HG03175 (cell line): ENCODE measurements at regions not wholly inside any gene's neighbourhood (a gene's known extent, or its start where the extent isn't known, plus 50 kb on each side); places are given as distances from the start of the nearest gene placed in this dataset.

ENCODE experiments used
- ATAC-seq: cut with Tn5 transposase; IDR thresholded peaks from one replicate; pipeline ENCODE4 v1.9.1; 2021; ENCODE audit warnings: mild to moderate bottlenecking, moderate library complexity; ENCODE audit not compliant: unreplicated experiment

DNA sequence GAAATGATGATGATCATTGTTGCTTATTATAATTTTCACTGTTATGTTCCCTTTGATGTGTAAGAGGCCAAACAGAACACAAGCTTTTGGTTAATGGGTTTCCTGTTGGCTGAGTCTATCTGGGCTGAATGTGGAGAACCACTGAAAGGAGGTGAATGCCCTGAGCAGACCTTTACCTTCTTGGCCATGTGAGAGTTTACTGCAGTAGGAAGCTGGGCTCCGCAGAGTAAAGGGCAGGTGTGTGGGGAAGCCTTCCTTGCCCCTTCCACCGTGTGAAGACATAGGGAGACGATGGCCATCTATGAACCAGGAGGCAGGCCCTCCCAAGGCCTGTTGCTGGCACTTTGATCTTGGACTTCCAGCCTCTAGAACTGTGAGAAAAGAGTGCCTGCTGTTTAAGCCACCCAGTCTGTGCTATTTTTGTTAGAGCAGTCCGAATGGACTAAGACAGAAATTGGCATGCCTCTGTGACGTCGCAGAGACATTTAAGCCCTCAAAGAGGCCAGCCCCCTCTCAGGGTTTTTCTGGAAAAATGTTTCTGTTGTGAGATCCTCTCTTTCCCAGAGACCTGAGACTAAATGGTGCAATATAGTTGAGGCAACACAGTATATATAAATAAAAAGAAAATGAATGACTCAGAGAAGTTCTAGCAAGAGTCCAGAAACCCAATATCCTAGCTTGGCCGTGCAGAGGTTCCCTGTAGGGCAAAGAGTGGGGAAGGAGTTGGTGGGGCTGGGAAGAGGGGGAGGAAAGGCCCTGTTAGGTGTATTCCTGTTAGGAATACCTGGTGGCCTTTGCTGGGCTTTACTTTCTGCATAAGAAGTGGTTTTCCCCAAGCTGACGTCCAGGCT, 121.9 kb upstream of the LGALSL start:
- ATAC-seq = no peak

- ATAC-seq = no peak
Measured at GRCh38 chr2:64336171-64336570, 117.8 kb upstream of the LGALSL start.

DNA sequence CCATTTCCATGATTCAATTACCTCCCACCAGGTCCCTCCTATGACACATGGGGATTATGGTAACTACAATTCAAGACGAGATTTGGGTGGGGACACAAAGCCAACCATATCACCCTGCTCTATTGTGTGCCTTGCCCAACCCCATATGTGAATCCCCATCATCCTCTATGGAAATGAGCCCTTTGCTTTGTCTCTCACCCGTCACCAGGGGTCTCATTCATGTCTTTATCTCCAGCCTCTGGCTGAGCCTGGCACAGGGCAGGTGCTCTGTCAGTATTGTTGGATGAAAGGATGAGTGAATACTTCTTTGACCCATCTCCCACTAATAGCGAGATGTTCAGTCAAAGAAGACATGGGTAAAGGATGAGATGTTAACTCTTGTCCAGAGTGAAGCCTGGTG, 116.6 kb upstream of the LGALSL start:
- no peak for ATAC-seq

- no peak for ATAC-seq
Measured at GRCh38 chr2:64338108-64338507, 115.9 kb upstream of the LGALSL start.

GRCh38 chr2:64338910-64339500, 115.0 kb upstream of the LGALSL start:
- no peak for ATAC-seq

GRCh38 chr2:64341461-64341860, 112.5 kb upstream of the LGALSL start:
- no peak for ATAC-seq

DNA sequence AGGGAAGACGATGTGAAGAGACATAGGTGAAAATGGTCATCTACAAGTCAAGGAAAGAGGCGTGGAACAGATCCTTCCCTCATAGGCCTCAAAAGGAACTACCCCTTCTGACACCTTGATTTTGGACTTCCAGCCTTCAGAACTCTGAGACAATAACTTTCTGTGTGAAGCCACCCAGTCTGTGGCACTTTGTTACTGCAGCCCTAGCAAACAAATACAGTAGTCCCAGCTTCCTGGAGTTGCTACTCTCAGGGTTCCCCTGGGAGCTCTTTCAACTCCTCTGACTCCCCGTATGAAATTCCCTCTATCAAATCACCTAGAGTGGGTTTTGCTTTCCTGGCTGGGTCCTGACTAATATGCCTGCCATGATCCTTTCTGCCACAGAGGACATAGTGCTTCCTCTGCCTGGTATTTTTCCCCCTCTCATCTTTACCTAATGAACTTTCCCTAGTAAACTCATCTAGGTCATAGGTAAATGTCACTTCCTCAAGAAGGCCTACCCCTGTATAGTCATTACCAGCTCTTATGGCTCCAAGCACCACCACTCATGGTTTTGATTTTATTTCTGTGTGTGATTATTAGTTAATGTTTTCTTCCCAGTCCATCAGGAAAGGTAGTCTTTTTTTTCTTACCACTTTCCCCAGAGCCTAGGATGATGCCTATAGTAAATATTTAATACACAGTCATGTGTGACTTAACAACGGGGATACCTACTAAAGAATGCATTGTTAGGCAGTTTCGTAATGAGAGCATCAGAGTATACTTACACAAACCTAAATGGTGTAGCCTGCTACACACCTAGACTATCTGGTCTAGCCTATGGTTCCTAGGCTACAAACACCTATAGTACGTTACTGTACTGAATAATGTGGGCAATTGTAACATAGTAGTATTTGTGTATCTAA, 111.5 kb upstream of the LGALSL start:
- ATAC-seq = no peak

GRCh38 chr2:64344999-64345576, 108.9 kb upstream of the LGALSL start:
- no peak for ATAC-seq

- ATAC-seq = no peak
Measured at GRCh38 chr2:64345998-64346397, 108.0 kb upstream of the LGALSL start.

- no peak for ATAC-seq
Measured at GRCh38 chr2:64348386-64349130, 105.4 kb upstream of the LGALSL start.

DNA sequence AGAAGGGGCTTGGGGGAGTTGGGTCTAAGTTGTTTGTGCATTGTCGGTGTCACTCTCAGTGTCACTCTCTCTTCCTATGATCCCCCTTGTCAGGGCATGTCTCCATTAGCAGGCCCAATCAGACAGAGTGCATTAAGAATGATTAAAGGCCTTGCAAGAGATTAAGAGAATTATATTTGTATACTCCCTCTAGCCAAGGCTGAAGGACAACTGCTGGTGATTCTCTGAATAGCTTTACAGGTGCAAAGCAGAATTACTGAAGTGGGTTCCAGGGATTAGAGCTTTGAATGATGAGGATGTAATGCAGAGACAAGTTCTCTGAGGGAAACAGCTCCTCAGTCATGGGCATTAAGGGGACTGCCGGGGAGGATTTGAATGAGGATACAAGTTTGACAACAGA, 104.8 kb upstream of the LGALSL start:
- ATAC-seq = no peak

DNA sequence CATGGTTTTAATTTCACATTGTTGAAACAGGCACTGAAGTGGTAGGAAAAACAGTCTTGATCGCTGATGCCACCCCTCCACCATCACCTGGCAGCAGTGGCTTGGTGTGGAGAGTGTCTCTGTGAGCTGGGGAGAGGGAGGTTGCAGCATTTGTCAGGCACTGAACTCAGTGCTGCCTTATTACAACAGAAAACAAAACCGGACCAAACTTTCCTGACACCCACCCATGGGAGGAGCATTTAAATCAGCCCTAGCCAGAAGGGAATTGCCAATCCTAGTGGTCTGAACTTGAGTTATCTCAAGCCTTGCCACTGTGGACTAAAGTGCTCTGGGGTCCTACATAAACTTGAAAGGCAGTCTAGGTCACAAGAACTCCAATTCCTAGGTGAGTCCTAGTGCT, 103.0 kb upstream of the LGALSL start:
- ATAC-seq = no peak

DNA sequence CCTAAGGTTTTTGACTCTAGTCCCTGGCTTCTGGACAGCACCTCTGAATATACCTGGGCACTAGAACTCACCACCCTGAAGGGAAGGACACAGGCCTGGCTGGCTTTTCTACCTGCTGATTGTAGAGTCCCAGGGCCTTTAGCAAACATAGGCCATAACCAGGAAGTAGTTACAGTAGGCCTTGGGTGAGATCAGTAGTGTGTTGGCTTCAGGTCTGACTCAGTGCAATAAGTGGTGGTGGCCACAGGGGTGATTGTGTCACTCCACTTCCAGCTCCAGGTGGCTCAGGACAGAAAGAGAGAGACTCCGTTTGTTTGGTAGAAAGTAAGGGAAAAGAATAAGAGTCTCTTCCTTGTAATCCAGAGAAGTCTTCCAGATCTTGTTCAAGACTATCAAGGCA, 101.7 kb upstream of the LGALSL start:
- ATAC-seq = no peak

- ATAC-seq = no peak
Measured at GRCh38 chr2:64354857-64355680, 98.9 kb upstream of the LGALSL start.

DNA sequence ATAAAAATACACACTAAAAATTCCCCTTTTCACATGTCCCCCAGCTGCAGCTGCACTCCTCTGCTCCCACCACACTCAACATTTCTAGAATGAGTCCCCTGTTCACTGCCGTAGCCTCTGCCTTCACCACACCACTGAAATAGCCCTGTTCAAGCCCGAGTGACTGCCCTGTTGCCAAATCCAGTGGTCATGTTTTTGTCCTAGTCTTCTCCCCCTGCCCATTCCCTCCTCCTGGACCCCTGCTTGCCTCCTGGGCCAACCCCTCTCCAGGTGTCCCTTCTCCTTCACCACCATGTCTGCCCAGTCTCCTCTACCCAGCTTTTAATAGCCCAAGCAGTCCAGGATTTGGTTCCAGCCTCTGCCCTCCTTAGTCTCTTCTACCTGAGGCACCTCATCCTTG, 97.1 kb upstream of the LGALSL start:
- no peak for ATAC-seq

DNA sequence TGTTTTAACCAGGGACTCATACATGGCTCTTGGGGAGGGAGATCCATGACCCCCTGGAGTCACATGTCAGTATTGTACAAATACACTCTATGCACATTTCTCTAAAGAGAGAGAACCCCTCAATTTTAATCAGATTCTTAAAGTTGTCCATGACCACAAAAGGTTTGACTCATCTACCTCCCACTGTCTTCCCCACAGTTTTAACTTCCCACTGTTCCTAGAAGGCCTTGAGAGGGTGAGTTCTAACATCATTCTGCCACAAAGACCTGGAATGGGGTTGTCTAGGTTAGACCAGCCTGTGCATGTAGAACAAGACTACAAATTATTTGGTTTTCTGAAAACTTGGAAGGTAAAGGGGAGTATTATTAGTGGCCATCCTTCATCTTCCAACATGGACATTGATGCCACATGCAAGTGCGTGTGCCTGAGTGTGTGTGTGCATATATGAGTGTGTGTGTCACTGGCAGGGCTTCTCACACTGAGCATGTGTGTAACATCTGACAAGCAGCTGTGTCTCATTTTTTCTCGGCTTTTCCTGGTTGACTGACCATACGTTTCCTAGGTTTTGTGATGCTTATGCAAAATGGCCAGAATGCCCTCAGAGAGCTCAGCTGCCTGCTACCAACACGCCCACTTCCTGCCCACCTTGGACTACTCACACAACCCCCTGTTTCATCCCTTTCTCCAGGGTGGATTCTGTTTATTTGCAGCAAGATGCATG, 94.6 kb upstream of the LGALSL start:
- ATAC-seq = no peak

DNA sequence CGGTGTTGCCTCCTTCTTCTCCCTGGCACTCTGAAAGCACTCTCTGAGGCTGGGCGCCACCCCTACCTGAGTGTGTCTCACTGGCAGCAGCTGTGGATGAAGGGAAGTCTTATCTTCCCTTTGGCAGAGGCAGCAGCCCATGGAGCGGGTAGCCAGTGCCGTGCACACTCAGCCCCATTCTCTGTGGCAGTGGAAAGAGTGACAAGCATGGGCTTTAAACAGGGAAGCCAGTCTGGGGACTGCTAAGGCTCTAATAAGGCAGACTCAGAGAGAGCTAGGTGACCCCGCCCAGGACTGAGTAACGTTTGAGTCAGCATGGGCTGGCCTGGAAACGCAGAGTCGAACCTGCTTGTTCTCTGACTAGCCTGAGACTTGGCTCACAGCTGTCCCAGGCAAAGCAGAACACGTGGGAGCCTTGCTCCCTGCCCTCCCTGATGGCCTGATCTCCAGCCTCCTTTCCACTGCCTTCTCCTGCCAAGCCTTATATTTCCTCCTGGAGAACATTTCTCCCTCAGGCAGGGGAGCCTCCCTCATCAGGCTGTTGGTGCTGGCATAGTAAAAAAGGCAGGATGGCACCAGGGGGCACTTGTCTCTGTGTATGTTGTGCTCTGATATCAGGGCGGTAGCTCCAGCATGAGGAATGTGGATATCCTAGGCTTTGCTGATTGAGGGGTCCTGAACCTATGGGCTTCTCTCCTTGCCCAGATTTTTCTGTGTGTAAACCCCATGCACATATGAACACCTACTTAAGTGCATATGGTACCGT, 93.9 kb upstream of the LGALSL start:
- ATAC-seq = peak; percentile 76
